ENCODE measurements at regions not wholly inside any gene's neighbourhood (a gene's known extent, or its start where the extent isn't known, plus 50 kb on each side); places are given as distances from the start of the nearest gene placed in this dataset.

GRCh38 chr12:76256321-76256720 is 91.9 kb downstream of the BBS10 start:
- ChIA-PET POLR2A (no interaction called here), CTCF (interaction anchor here (1.2 kb wide), 1 partner anchor 9 kb away, joined by 3 read pairs; no protein-coding TSS in a partner anchor)
- Histone ChIP-seq H2AFZ (ENCODE audit: low read depth) (no peak overlapping the region), H3K4me2 (no peak overlapping the region), H3K27me3 (ENCODE audit: insufficient read depth) (no peaks in the 10 kb centered on the region), H3K4me3 (ENCODE audit: low read depth in 2 of 2, low read length in 1 of 2) (no peak overlapping the region), H3K9me3 (peaks cover 1% of the 10 kb centered on the region; the same call in 1 of the 2 replicates), H3K36me3 (replicated peaks in 1 of 2; ENCODE audit: control insufficient read depth in 1 of 2, insufficient read depth in 2 of 2, low read length in 1 of 2) (peaks cover 0 to under 1% of the 10 kb centered on the region in 2 experiments), H4K20me1 (ENCODE audit: insufficient read depth) (no peaks in the 10 kb centered on the region), H3K9ac (no peak overlapping the region), H3K79me2 (ENCODE audit: insufficient read depth) (peaks cover 14% of the 10 kb centered on the region), H3K9me2 (no peaks in the 10 kb centered on the region), H3F3A (replicated peaks; ENCODE audit: insufficient read depth) (peaks cover 36% of the 10 kb centered on the region), H3K4me1 (ENCODE audit: control insufficient read depth in 1 of 2, insufficient read depth in 2 of 2, low read depth in 1 of 2, low read length in 1 of 2) (peaks cover 0 to 25% of the 10 kb centered on the region in 2 experiments; a peak in 2 of 4 replicates), H3K27ac (ENCODE audit: low read depth in 2 of 2, low read length in 1 of 2) (no peak overlapping the region)
- DNase-seq = no peak
- 82% methylated on average over 2 of the region's 2 CpGs for WGBS (ENCODE audit: low lambda C conversion rate)
- TF ChIP-seq MXI1 (IDR thresholded peaks at IDR 0.05; ENCODE audit: low read depth, low read length) (no peak), IRF3 (IDR thresholded peaks at IDR 0.05; ENCODE audit: low read depth, low read length) (no peak), TCF12 (IDR thresholded peaks at IDR 0.05) (no peak), YY1 (IDR thresholded peaks at IDR 0.05; ENCODE audit: low read depth) (no peak), JUND (IDR thresholded peaks at IDR 0.05) (no peak), RXRA (IDR thresholded peaks at IDR 0.05; ENCODE audit: borderline replicate concordance, low read depth) (no peak), GATA2 (CRISPR knock-in tag; IDR thresholded peaks at IDR 0.05) (no peak), CTCF (IDR thresholded peaks at IDR 0.05) (no peak), CHD2 (IDR thresholded peaks at IDR 0.05; ENCODE audit: low read length, partially characterized antibody) (no peak), PBX3 (IDR thresholded peaks at IDR 0.05) (no peak), RCOR1 (IDR thresholded peaks at IDR 0.05; ENCODE audit: low read length) (no peak)

GRCh38 chr12:76255692-76256091 is 92.5 kb downstream of the BBS10 start:
- no peak overlapping the region for H3K4me2 ChIP-seq
- H3K27me3 ChIP-seq (ENCODE audit: insufficient read depth) = no peaks in the 10 kb centered on the region
- H3K4me3 ChIP-seq (ENCODE audit: low read depth in 2 of 2, low read length in 1 of 2) = no peak overlapping the region
- TF ChIP-seq RFX5 (IDR thresholded peaks at IDR 0.05; ENCODE audit: low read length) = no peak
- TF ChIP-seq ELF1 (IDR thresholded peaks at IDR 0.05) = no peak
- no peak for TF ChIP-seq POLR2AphosphoS5 (IDR thresholded peaks at IDR 0.05; ENCODE audit: low read depth, low read length)
- TF ChIP-seq GABPA (IDR thresholded peaks at IDR 0.05; ENCODE audit: low read depth) = no peak
- TF ChIP-seq FOSL2 (IDR thresholded peaks at IDR 0.05; ENCODE audit: borderline replicate concordance, low read depth) = no peak
- TF ChIP-seq PBX3 (IDR thresholded peaks at IDR 0.05) = no peak
- no peak for TF ChIP-seq SMC3 (IDR thresholded peaks at IDR 0.05; ENCODE audit: low read depth, low read length)
- no peak for TF ChIP-seq RCOR1 (IDR thresholded peaks at IDR 0.05; ENCODE audit: low read length)
- TF ChIP-seq NRF1 (IDR thresholded peaks at IDR 0.05; ENCODE audit: low read depth, low read length) = no peak
- no peaks in the 10 kb centered on the region for H3K36me3 ChIP-seq (replicated peaks in 1 of 2; ENCODE audit: control insufficient read depth in 1 of 2, insufficient read depth in 2 of 2, low read length in 1 of 2)
- H3K9me3 ChIP-seq = no peaks in the 10 kb centered on the region
- no peaks in the 10 kb centered on the region for H4K20me1 ChIP-seq (ENCODE audit: insufficient read depth)
- H3K9me2 ChIP-seq = no peaks in the 10 kb centered on the region
- H3K27ac ChIP-seq (ENCODE audit: low read depth in 2 of 2, low read length in 1 of 2) = no peak overlapping the region
- peaks cover 30% of the 10 kb centered on the region for H3F3A ChIP-seq (replicated peaks; ENCODE audit: insufficient read depth)
- H3K9ac ChIP-seq = no peak overlapping the region
- peaks cover 0 to 28% of the 10 kb centered on the region in 2 experiments; a peak in 2 of 4 replicates for H3K4me1 ChIP-seq (ENCODE audit: control insufficient read depth in 1 of 2, insufficient read depth in 2 of 2, low read depth in 1 of 2, low read length in 1 of 2)
- no peak overlapping the region for H2AFZ ChIP-seq (ENCODE audit: low read depth)
- POLR2A ChIA-PET = no interaction called here
- CTCF ChIA-PET = interaction anchor here (1.2 kb wide), 1 partner anchor 10 kb away, joined by 3 read pairs; no protein-coding TSS in a partner anchor
- H3K79me2 ChIP-seq (ENCODE audit: insufficient read depth) = peaks cover 8% of the 10 kb centered on the region
- no peak for DNase-seq
- 61% methylated on average over 2 of the region's 2 CpGs for WGBS (ENCODE audit: low lambda C conversion rate)
